ENCODE measurements at regions not wholly inside any gene's neighbourhood (a gene's known extent, or its start where the extent isn't known, plus 50 kb on each side); places are given as distances from the start of the nearest gene placed in this dataset.

DNA sequence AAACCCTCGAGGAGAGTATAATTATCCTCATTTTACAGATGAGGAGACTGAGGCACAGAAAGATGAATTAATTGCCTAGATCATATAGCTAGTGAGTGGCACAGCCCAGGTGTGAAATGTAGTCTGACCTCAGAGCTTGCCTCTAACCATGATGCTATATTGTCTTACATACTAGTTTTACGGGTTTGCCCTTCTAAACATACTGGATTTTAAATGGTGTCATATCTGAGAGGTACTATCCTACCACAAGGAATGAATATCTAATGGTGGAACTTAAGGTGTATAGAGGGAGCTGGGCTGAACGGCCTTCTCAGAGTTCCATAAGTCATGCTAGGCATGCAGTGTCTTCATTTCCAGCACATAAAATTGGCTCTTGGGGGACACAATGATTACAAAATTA is 77.9 kb upstream of the EDEM3 start:
- 85% methylated on average over 3 of the region's 3 CpGs; no CpG with 5 or more reads in 1 of the 2 experiments for WGBS, 2 experiments (ENCODE audit: extremely low coverage in 1 of 2, insufficient coverage in 1 of 2, insufficient read length in 1 of 2, insufficient replicate concordance in 2 of 2, low coverage in 1 of 2, low lambda C conversion rate in 2 of 2, missing lambda C conversion rate in 1 of 2)

More for the DNA sequence above, 77.9 kb upstream of the EDEM3 start:
- no peaks in the 10 kb centered on the region for H3K79me1 ChIP-seq (ENCODE audit: low read depth, low read length)
- H3K79me2 ChIP-seq (ENCODE audit: control insufficient read depth in 1 of 2, insufficient read depth in 2 of 2, low read length in 2 of 2), result no peaks in the 10 kb centered on the region
- no peaks in the 10 kb centered on the region for H3K27me3 ChIP-seq (replicated peaks in 1 of 4; ENCODE audit: control insufficient read depth in 3 of 4, extremely low read depth in 1 of 4, insufficient read depth in 3 of 4, low read length in 3 of 4)
- no peak for TF ChIP-seq HDAC6 (IDR thresholded peaks at IDR 0.05; ENCODE audit: low read depth, low read length)
- no peak for TF ChIP-seq RNF2 (IDR thresholded peaks at IDR 0.05; ENCODE audit: borderline replicate concordance, low read depth, low read length, missing control alignments, poor library complexity, severe bottlenecking)
- TF ChIP-seq CEBPB (IDR thresholded peaks at IDR 0.05; ENCODE audit: low read depth, low read length), result no peak
- TF ChIP-seq NRF1 (IDR thresholded peaks at IDR 0.05; ENCODE audit: low read depth, low read length), result no peak
- TF ChIP-seq HDAC2 (IDR thresholded peaks at IDR 0.05; ENCODE audit: borderline replicate concordance in 1 of 2, low read depth in 2 of 2, low read length in 2 of 2), result no peak
- TF ChIP-seq EGR1 (IDR thresholded peaks at IDR 0.05; ENCODE audit: borderline replicate concordance, low read depth, low read length), result no peak
- no peak for TF ChIP-seq JUN (IDR thresholded peaks at IDR 0.05; ENCODE audit: low read depth, low read length)
- no peak for TF ChIP-seq GABPA (IDR thresholded peaks at IDR 0.05; ENCODE audit: borderline replicate concordance, insufficient read depth, low read length)
- TF ChIP-seq KDM1A (IDR thresholded peaks at IDR 0.05; ENCODE audit: borderline replicate concordance, low read length), result no peak
- no peak for TF ChIP-seq POLR2AphosphoS5 (IDR thresholded peaks at IDR 0.05; ENCODE audit: low read depth, low read length)
- no peak for TF ChIP-seq CTBP2 (IDR thresholded peaks at IDR 0.05; ENCODE audit: borderline replicate concordance, insufficient read depth, insufficient read length, low read length)
- no peak for TF ChIP-seq TBP (IDR thresholded peaks at IDR 0.05; ENCODE audit: low read depth, low read length)
- no peak for TF ChIP-seq SP2 (IDR thresholded peaks at IDR 0.05; ENCODE audit: low read length)
- no peak for TF ChIP-seq TAF7 (optimal IDR thresholded peaks at IDR 0.05; ENCODE audit: borderline replicate concordance, low read depth, low read length)
- H3K36me3 ChIP-seq (ENCODE audit: control insufficient read depth in 2 of 4, insufficient read depth in 4 of 4, low read length in 3 of 4), result peaks cover 0 to 4% (median 0%) of the 10 kb centered on the region in 4 experiments; a peak in 1 of 8 replicates
- no peak overlapping the region for H2AFZ ChIP-seq (ENCODE audit: low read length)
- no peak overlapping the region for H3K4me2 ChIP-seq (ENCODE audit: insufficient read depth in 1 of 2, low read depth in 2 of 2, low read length in 2 of 2)
- no peak overlapping the region for H4K91ac ChIP-seq (replicated peaks; ENCODE audit: insufficient read length, low read length)
- no peak overlapping the region for H3K9ac ChIP-seq (replicated peaks in 1 of 4; ENCODE audit: extremely low read depth in 1 of 4, low read depth in 3 of 4, low read length in 3 of 4)
- H2BK12ac ChIP-seq (ENCODE audit: low read depth, low read length), result no peak overlapping the region
- no peaks in the 10 kb centered on the region for H3K9me3 ChIP-seq (ENCODE audit: insufficient read depth in 2 of 2, low read depth in 1 of 2, low read length in 1 of 2)
- no peak overlapping the region for H2BK120ac ChIP-seq (replicated peaks; ENCODE audit: low read depth, low read length)
- no peaks in the 10 kb centered on the region for H3K4me1 ChIP-seq (replicated peaks in 1 of 4; ENCODE audit: control insufficient read depth in 3 of 4, insufficient read depth in 4 of 4, low read length in 3 of 4)
- DNase-seq (ENCODE audit: low read depth in 1 of 2, low spot score in 2 of 2), result no peak
- ChIA-PET CTCF (ENCODE audit: partially characterized antibody) (interaction anchor here (1.0 to 1.5 kb wide), 2 partner anchors 14 to 150 kb away, joined by 3 read pairs; no protein-coding TSS in a partner anchor), POLR2A (ENCODE audit: partially characterized antibody) (no interaction called here)
- H4K5ac ChIP-seq (ENCODE audit: insufficient read length, low read depth, low read length), result no peak overlapping the region
- no peak for FAIRE-seq
- H2BK5ac ChIP-seq (ENCODE audit: low read depth, low read length), result no peak overlapping the region
- H3K27ac ChIP-seq (ENCODE audit: low read depth, low read length), result no peak overlapping the region
- H4K20me1 ChIP-seq (replicated peaks in 1 of 2; ENCODE audit: control insufficient read depth in 1 of 2, insufficient read depth in 2 of 2, low read length in 2 of 2), result no peaks in the 10 kb centered on the region
- H3K56ac ChIP-seq (replicated peaks; ENCODE audit: insufficient read length, low read depth, low read length), result no peak overlapping the region
- H3K4ac ChIP-seq (replicated peaks; ENCODE audit: insufficient read length, low read depth, low read length), result no peak overlapping the region
- H4K8ac ChIP-seq (ENCODE audit: extremely low read depth, insufficient read depth, low read length), result no peak overlapping the region
- H3K23ac ChIP-seq (ENCODE audit: insufficient read length), result no peak overlapping the region
- no peak overlapping the region for H2BK15ac ChIP-seq (ENCODE audit: low read length)
- H3K18ac ChIP-seq (ENCODE audit: extremely low read depth, low read length), result no peak overlapping the region
- H3K14ac ChIP-seq (ENCODE audit: insufficient read length), result no peak overlapping the region
- H3K23me2 ChIP-seq (ENCODE audit: low read depth, low read length), result no peaks in the 10 kb centered on the region
- no peak overlapping the region for H3K4me3 ChIP-seq (ENCODE audit: extremely low read depth in 1 of 4, insufficient read depth in 2 of 4, low read depth in 3 of 4, low read length in 4 of 4)
- H2BK20ac ChIP-seq (ENCODE audit: low read length), result no peak overlapping the region
- H2AK5ac ChIP-seq (ENCODE audit: low read depth, low read length), result no peak overlapping the region
